ENCODE measurements at regions not wholly inside any gene's neighbourhood (a gene's known extent, or its start where the extent isn't known, plus 50 kb on each side); places are given as distances from the start of the nearest gene placed in this dataset.

GRCh38 chr9:129547063-129547462 lies 73.8 kb downstream of the C9orf50 start:
- TF ChIP-seq CTCF (IDR thresholded peaks at IDR 0.05; ENCODE audit: low read length) = no peak
- no peak for TF ChIP-seq EZH2 (optimal IDR thresholded peaks at IDR 0.05; ENCODE audit: low read depth, low read length)

All from MM.1S (cell line).